PFSK-1 (cell line): ENCODE measurements at regions not wholly inside any gene's neighbourhood (a gene's known extent, or its start where the extent isn't known, plus 50 kb on each side); places are given as distances from the start of the nearest gene placed in this dataset.

Experiments
- FOXP2 ChIP-seq: optimal IDR thresholded peaks from 2 replicates; pipeline ENCODE3; 2011; ENCODE audit warnings: borderline replicate concordance, control low read depth, inconsistent platforms; ENCODE audit not compliant: insufficient read depth; ENCODE audit errors: extremely low read length, extremely low read depth
- POLR2AphosphoS5 ChIP-seq: IDR thresholded peaks from 2 replicates; pipeline ENCODE4 v1.6.1; 2012; ENCODE audit warnings: low read depth, mild to moderate bottlenecking, control low read depth, low read length, moderate library complexity
- REST ChIP-seq, 2 experiments: IDR thresholded peaks; 2 replicates each; pipeline versions ENCODE4 v1.6.1 to v1.8.0; 2011 to 2012; ENCODE audit warnings: low read depth in 2 of 2, low read length in 2 of 2, control low read depth in 1 of 2, inconsistent platforms in 1 of 2, mild to moderate bottlenecking in 1 of 2, moderate library complexity in 1 of 2; ENCODE audit not compliant: insufficient read depth in 1 of 2
- SIN3A ChIP-seq: IDR thresholded peaks from 2 replicates; pipeline ENCODE4 v1.6.1; 2012; ENCODE audit warnings: mild to moderate bottlenecking, low read length, moderate library complexity, borderline replicate concordance; ENCODE audit not compliant: insufficient read depth
- TAF1 ChIP-seq: IDR thresholded peaks from 2 replicates; pipeline ENCODE4 v1.6.1; 2012; ENCODE audit warnings: low read length, control low read depth, borderline replicate concordance; ENCODE audit not compliant: insufficient read depth

- no peak for TF ChIP-seq SIN3A
- TF ChIP-seq FOXP2, result no peak
- no peak for TF ChIP-seq TAF1
- no peak for TF ChIP-seq POLR2AphosphoS5
- TF ChIP-seq REST (IDR thresholded peaks at IDR 0.05; ENCODE audit: insufficient read depth in 1 of 2, low read depth in 2 of 2, low read length in 2 of 2), result no peak
Observed at GRCh38 chr9:31372799-31373587, 1011.5 kb upstream of the ACO1 start.

DNA sequence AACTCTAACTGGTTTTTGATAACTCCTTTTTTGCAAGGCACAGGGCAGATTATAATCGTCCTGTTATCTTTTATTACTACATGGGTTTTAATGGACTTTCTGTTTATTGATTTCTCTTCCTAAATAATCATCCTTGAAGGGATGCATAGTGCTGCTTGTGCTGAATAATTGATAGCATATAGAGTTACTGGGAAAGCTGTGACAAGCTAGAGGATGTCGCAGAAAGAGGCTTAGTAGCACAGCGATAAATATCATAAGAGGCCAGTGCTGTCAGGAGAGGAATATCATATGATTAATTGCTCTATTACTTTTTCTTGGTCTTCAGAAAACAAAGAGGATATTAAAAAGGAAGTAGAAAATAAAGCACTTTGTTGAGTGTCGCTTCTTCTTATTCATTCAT, 1007.1 kb upstream of the ACO1 start:
- TF ChIP-seq REST (IDR thresholded peaks at IDR 0.05; ENCODE audit: insufficient read depth in 1 of 2, low read depth in 2 of 2, low read length in 2 of 2) (no peak), TAF1 (no peak), FOXP2 (no peak), SIN3A (no peak), POLR2AphosphoS5 (no peak)

DNA sequence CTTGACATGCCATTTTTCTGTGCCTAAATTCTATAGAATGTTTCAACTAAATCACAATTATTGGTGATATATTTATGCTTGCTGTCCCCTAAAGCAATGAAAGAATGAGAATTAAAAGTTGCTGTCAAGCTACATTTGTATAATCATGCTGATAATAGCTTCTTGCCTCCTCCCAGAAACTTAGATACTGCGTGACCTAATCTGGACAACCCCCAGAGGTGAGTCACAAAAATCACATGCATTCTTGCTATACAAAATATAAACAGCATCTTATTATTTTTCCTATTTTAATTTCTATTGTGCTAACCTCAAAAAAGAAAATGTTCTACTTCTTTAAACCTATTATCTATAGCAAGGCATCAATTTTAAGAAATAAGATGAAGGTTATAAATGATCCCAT, 995.8 kb upstream of the ACO1 start:
- TF ChIP-seq REST (IDR thresholded peaks at IDR 0.05; ENCODE audit: insufficient read depth in 1 of 2, low read depth in 2 of 2, low read length in 2 of 2) (no peak), SIN3A (no peak), POLR2AphosphoS5 (no peak), TAF1 (no peak), FOXP2 (no peak)

DNA sequence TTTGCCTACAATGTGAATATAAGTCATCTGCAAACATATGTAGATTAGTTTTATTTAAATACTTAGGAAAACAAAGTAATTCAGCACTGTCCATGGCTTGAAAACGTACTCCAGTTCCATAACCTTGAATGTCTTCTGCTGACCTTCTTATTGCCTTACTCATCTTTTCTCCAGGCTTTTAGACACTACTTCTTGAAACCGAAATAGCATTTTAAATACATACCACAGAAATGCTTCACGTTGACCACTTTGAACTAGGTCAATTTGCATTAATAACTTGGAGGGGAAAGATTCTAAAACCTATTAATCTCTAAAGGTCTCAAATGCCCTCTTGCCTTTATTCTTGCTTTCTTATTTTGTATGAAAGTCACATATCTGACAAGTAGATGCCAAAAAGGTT, 995.4 kb upstream of the ACO1 start:
- no peak for TF ChIP-seq POLR2AphosphoS5
- no peak for TF ChIP-seq TAF1
- TF ChIP-seq FOXP2, result no peak
- TF ChIP-seq SIN3A, result no peak
- no peak for TF ChIP-seq REST (IDR thresholded peaks at IDR 0.05; ENCODE audit: insufficient read depth in 1 of 2, low read depth in 2 of 2, low read length in 2 of 2)
